ENCODE measurements at regions not wholly inside any gene's neighbourhood (a gene's known extent, or its start where the extent isn't known, plus 50 kb on each side); places are given as distances from the start of the nearest gene placed in this dataset.

DNA sequence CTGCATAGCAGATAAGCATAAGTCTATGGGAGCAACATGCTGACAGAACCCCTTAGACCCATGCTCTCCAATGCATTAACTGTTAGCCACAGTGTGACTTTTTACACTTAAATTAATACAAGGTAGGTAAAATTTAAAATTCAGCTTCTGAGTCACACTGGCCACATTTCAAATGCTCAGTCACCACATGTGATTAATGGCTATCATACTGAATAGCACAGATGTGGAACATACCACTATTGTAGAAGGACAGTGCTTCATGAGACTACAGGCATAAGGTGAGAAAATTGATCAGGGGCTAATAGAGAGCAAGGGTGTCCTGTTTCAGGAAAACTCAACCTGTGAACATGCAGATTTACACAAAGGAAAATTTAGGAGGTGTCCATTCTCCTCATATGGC, 357.0 kb upstream of the SEMA6D start:
- TF ChIP-seq, protein P1, sequence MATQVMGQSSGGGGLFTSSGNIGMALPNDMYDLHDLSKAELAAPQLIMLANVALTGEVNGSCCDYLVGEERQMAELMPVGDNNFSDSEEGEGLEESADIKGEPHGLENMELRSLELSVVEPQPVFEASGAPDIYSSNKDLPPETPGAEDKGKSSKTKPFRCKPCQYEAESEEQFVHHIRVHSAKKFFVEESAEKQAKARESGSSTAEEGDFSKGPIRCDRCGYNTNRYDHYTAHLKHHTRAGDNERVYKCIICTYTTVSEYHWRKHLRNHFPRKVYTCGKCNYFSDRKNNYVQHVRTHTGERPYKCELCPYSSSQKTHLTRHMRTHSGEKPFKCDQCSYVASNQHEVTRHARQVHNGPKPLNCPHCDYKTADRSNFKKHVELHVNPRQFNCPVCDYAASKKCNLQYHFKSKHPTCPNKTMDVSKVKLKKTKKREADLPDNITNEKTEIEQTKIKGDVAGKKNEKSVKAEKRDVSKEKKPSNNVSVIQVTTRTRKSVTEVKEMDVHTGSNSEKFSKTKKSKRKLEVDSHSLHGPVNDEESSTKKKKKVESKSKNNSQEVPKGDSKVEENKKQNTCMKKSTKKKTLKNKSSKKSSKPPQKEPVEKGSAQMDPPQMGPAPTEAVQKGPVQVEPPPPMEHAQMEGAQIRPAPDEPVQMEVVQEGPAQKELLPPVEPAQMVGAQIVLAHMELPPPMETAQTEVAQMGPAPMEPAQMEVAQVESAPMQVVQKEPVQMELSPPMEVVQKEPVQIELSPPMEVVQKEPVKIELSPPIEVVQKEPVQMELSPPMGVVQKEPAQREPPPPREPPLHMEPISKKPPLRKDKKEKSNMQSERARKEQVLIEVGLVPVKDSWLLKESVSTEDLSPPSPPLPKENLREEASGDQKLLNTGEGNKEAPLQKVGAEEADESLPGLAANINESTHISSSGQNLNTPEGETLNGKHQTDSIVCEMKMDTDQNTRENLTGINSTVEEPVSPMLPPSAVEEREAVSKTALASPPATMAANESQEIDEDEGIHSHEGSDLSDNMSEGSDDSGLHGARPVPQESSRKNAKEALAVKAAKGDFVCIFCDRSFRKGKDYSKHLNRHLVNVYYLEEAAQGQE (IDR thresholded peaks at IDR 0.05), result no peak
- TF ChIP-seq, protein P2, sequence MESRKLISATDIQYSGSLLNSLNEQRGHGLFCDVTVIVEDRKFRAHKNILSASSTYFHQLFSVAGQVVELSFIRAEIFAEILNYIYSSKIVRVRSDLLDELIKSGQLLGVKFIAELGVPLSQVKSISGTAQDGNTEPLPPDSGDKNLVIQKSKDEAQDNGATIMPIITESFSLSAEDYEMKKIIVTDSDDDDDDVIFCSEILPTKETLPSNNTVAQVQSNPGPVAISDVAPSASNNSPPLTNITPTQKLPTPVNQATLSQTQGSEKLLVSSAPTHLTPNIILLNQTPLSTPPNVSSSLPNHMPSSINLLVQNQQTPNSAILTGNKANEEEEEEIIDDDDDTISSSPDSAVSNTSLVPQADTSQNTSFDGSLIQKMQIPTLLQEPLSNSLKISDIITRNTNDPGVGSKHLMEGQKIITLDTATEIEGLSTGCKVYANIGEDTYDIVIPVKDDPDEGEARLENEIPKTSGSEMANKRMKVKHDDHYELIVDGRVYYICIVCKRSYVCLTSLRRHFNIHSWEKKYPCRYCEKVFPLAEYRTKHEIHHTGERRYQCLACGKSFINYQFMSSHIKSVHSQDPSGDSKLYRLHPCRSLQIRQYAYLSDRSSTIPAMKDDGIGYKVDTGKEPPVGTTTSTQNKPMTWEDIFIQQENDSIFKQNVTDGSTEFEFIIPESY (IDR thresholded peaks at IDR 0.05), result no peak
- TF ChIP-seq JUND (IDR thresholded peaks at IDR 0.05) (no peak), RAD21 (IDR thresholded peaks at IDR 0.05) (no peak), EGR1 (IDR thresholded peaks at IDR 0.05; ENCODE audit: low read depth in 2 of 2) (no peak), TAF1 (conservative IDR thresholded peaks at IDR 0.05) (no peak), YY1 (IDR thresholded peaks at IDR 0.05) (no peak), SP1 (IDR thresholded peaks at IDR 0.05) (no peak)
- TF ChIP-seq, protein P3, sequence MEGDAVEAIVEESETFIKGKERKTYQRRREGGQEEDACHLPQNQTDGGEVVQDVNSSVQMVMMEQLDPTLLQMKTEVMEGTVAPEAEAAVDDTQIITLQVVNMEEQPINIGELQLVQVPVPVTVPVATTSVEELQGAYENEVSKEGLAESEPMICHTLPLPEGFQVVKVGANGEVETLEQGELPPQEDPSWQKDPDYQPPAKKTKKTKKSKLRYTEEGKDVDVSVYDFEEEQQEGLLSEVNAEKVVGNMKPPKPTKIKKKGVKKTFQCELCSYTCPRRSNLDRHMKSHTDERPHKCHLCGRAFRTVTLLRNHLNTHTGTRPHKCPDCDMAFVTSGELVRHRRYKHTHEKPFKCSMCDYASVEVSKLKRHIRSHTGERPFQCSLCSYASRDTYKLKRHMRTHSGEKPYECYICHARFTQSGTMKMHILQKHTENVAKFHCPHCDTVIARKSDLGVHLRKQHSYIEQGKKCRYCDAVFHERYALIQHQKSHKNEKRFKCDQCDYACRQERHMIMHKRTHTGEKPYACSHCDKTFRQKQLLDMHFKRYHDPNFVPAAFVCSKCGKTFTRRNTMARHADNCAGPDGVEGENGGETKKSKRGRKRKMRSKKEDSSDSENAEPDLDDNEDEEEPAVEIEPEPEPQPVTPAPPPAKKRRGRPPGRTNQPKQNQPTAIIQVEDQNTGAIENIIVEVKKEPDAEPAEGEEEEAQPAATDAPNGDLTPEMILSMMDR (IDR thresholded peaks at IDR 0.05; ENCODE audit: low read depth, low read length, missing input control), result no peak
- TF ChIP-seq, protein P4, sequence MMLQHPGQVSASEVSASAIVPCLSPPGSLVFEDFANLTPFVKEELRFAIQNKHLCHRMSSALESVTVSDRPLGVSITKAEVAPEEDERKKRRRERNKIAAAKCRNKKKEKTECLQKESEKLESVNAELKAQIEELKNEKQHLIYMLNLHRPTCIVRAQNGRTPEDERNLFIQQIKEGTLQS (IDR thresholded peaks at IDR 0.05), result no peak
